Endothelial cell of umbilical vein (primary cell): ENCODE measurements at regions not wholly inside any gene's neighbourhood (a gene's known extent, or its start where the extent isn't known, plus 50 kb on each side); places are given as distances from the start of the nearest gene placed in this dataset.

ENCODE experiments used
- BruUV-seq: library from RNA; stranded (reverse); fragments of 400-500 nt; replicated peaks from 2 replicates; lab custom pipeline; 2021; lab: Mats Ljungman, UMichigan
- CTCF ChIA-PET: fragments of 300-600, 350-600 bp; sonication (Branson Sonifier 250); formaldehyde crosslinking; loops from one replicate; lab custom pipeline; 2021; ENCODE audit warnings: antibody characterized with exemption, inconsistent platforms; lab: Charles Lee
- POLR2A ChIA-PET: fragments of 300-600, 350-600 bp; sonication (Branson Sonifier 250); formaldehyde crosslinking; loops from one replicate; lab custom pipeline; 2021; ENCODE audit warnings: antibody characterized with exemption, inconsistent platforms; lab: Charles Lee
- DNase-seq: peaks from one replicate; pipeline ENCODE4 v3.0.0-alpha.2; 2011; ENCODE audit warnings: low read depth, low spot score
- FAIRE-seq: peaks from 2 replicates; lab custom pipeline; 2011; peaks lifted over from hg19 to GRCh38; lab: Jason Lieb, UNC
- H2AFZ ChIP-seq: 2 replicates; pipeline ENCODE4 v1.6.0; 2012; ENCODE audit warnings: low read depth, low read length, control low read depth, inconsistent platforms
- H3K27ac ChIP-seq: 2 replicates; pipeline ENCODE4 v1.5.1; 2011; ENCODE audit warnings: low read depth, mild to moderate bottlenecking, control low read depth, low read length, moderate library complexity; ENCODE audit not compliant: insufficient read depth
- H3K27me3 ChIP-seq, 2 experiments: 2 replicates each; pipeline versions ENCODE4 v1.6.0 to v1.6.1; 2011; ENCODE audit warnings: low read length in 2 of 2, mixed read lengths in 1 of 2; ENCODE audit not compliant: control insufficient read depth in 2 of 2, insufficient read depth in 2 of 2
- H3K36me3 ChIP-seq, 2 experiments: 2 replicates in 1 of 2; 3 replicates in 1 of 2; pipeline ENCODE4 v1.5.1; 2011; ENCODE audit warnings: low read length in 2 of 2, mild to moderate bottlenecking in 1 of 2, moderate library complexity in 1 of 2; ENCODE audit not compliant: control insufficient read depth in 2 of 2, insufficient read depth in 2 of 2; ENCODE audit errors: extremely low read depth in 1 of 2
- H3K4me1 ChIP-seq: 3 replicates; pipeline ENCODE4 v1.5.1; 2011; ENCODE audit warnings: mild to moderate bottlenecking, low read length; ENCODE audit not compliant: control insufficient read depth, insufficient read depth; ENCODE audit errors: extremely low read depth
- H3K4me2 ChIP-seq: 2 replicates; pipeline ENCODE4 v1.6.1; 2011; ENCODE audit warnings: low read length, control low read depth, mixed read lengths; ENCODE audit not compliant: insufficient read depth
- H3K4me3 ChIP-seq, 3 experiments: fragments of 200-600 bp in 1 of 3; sonication (generic), shearing (Covaris generic) in 1 of 3; replicated peaks in 1 of 3; 2 replicates each; pipeline ENCODE4 v1.5.1; 2011 to 2016; ENCODE audit warnings: control low read depth in 3 of 3, low read length in 3 of 3, mild to moderate bottlenecking in 2 of 3, inconsistent platforms in 1 of 3, low read depth in 1 of 3, moderate library complexity in 1 of 3; ENCODE audit not compliant: insufficient read depth in 1 of 3
- H3K79me2 ChIP-seq: 2 replicates; pipeline ENCODE4 v1.6.0; 2012; ENCODE audit warnings: low read length, inconsistent platforms; ENCODE audit not compliant: control insufficient read depth, insufficient read depth
- H3K9ac ChIP-seq: replicated peaks from 2 replicates; pipeline ENCODE3; 2011; ENCODE audit warnings: low read length, control low read depth; ENCODE audit not compliant: insufficient read depth; ENCODE audit errors: extremely low read depth
- H3K9me1 ChIP-seq: replicated peaks from 3 replicates; pipeline ENCODE4 v1.6.0; 2011; ENCODE audit warnings: mild to moderate bottlenecking, low read length; ENCODE audit not compliant: control insufficient read depth, insufficient read depth; ENCODE audit errors: extremely low read depth
- H3K9me3 ChIP-seq: replicated peaks from 2 replicates; pipeline ENCODE4 v1.5.1; 2012; ENCODE audit warnings: low read length, inconsistent platforms; ENCODE audit not compliant: control insufficient read depth, insufficient read depth
- H4K20me1 ChIP-seq: replicated peaks from 2 replicates; pipeline ENCODE3; 2011; ENCODE audit warnings: mild to moderate bottlenecking, low read length; ENCODE audit not compliant: control insufficient read depth, insufficient read depth; ENCODE audit errors: extremely low read depth
- CTCF ChIP-seq, 2 donors: IDR thresholded peaks; 1 replicate in 1 of 2; 2 replicates in 1 of 2; pipeline ENCODE4 v1.5.1; 2011; ENCODE audit warnings: low read length in 2 of 2, mild to moderate bottlenecking in 2 of 2, moderate library complexity in 2 of 2, control low read depth in 1 of 2, inconsistent platforms in 1 of 2, low read depth in 1 of 2; ENCODE audit not compliant: insufficient read depth in 1 of 2; ENCODE audit errors: extremely low read depth in 1 of 2
- EZH2 ChIP-seq: IDR thresholded peaks from 2 replicates; pipeline ENCODE4 v1.6.1; 2012; ENCODE audit warnings: borderline replicate concordance, low read depth, mild to moderate bottlenecking, moderate library complexity, low read length, inconsistent platforms; ENCODE audit not compliant: severe bottlenecking
- FOS ChIP-seq: IDR thresholded peaks from 2 replicates; pipeline ENCODE4 v1.6.1; 2011; ENCODE audit warnings: mild to moderate bottlenecking, low read length, moderate library complexity, borderline replicate concordance; ENCODE audit not compliant: insufficient read depth
- GATA2 ChIP-seq: IDR thresholded peaks from 2 replicates; pipeline ENCODE4 v1.7.0; 2011; ENCODE audit warnings: low read depth, mild to moderate bottlenecking, moderate library complexity, mixed read lengths, low read length; ENCODE audit not compliant: insufficient read length, insufficient read depth
- JUN ChIP-seq: IDR thresholded peaks from 2 replicates; pipeline ENCODE4 v1.6.1; 2011; ENCODE audit warnings: borderline replicate concordance, low read depth; ENCODE audit not compliant: insufficient read length, insufficient read depth
- MAX ChIP-seq: IDR thresholded peaks from 2 replicates; pipeline ENCODE4 v1.6.1; 2011; ENCODE audit not compliant: insufficient read depth, insufficient read length
- MYC ChIP-seq: IDR thresholded peaks from one replicate; pipeline ENCODE4 v1.6.1; 2011; ENCODE audit warnings: mild to moderate bottlenecking, low read depth, low read length
- POLR2A ChIP-seq: IDR thresholded peaks from 2 replicates; pipeline ENCODE4 v1.6.1; 2012; ENCODE audit warnings: low read depth, mild to moderate bottlenecking, control low read depth, low read length
- POLR2AphosphoS5 ChIP-seq: IDR thresholded peaks from 2 replicates; pipeline ENCODE4 v1.6.1; 2012; ENCODE audit warnings: low read depth, mild to moderate bottlenecking, control low read depth, low read length, moderate library complexity; ENCODE audit not compliant: insufficient read depth
- dilution Hi-C: fragments of 300-500 bp; cut with MboI; formaldehyde crosslinking; loops from one replicate; pipeline ENCODE4 v1.15.0; 2019; ENCODE audit warnings: low sequenced_read_pairs; ENCODE audit not compliant: extremely low pct_ligation_motif_present
- intact Hi-C: fragments of 100-400 bp; cut with micrococcal nuclease; formaldehyde crosslinking; loops from one replicate; pipeline ENCODE4 v1.10.0; 2022

- BruUV-seq: no TSS peak
- Histone ChIP-seq H3K4me1 (no peaks in the 10 kb centered on the region), H2AFZ (no peak overlapping the region), H3K4me3 (no peak overlapping the region), H4K20me1 (no peaks in the 10 kb centered on the region), H3K9me3 (no peaks in the 10 kb centered on the region), H3K9me1 (no peaks in the 10 kb centered on the region), H3K79me2 (no peaks in the 10 kb centered on the region), H3K27ac (no peak overlapping the region), H3K9ac (no peak overlapping the region), H3K27me3 (no peaks in the 10 kb centered on the region), H3K4me2 (no peak overlapping the region), H3K36me3 (no peaks in the 10 kb centered on the region)
- CTCF ChIA-PET: interaction anchor here (1.1 to 1.9 kb wide), 2 partner anchors 8 to 329 kb away, joined by 4 to 6 read pairs; no protein-coding TSS in a partner anchor
- dilution Hi-C loops: no loop called here
- no peak for TF ChIP-seq MAX
- TF ChIP-seq POLR2AphosphoS5: no peak
- TF ChIP-seq JUN: no peak
- TF ChIP-seq GATA2: no peak
- no peak for TF ChIP-seq FOS
- no peak for TF ChIP-seq EZH2
- TF ChIP-seq MYC: no peak
- no peak for FAIRE-seq
- no peak for DNase-seq
- intact Hi-C loops: no loop called here
- POLR2A ChIA-PET: no interaction called here
These were observed 181.8 kb upstream of the PARD3B start for GRCh38 chr2:204363513-204363912.

GRCh38 chr2:204364860-204365535, 180.3 kb upstream of the PARD3B start:
- H4K20me1 ChIP-seq: no peaks in the 10 kb centered on the region
- FAIRE-seq (no peak), DNase-seq (no peak)
- no peaks in the 10 kb centered on the region for H3K27me3 ChIP-seq
- no peak overlapping the region for H3K27ac ChIP-seq
- no peak overlapping the region for H3K4me2 ChIP-seq
- H3K36me3 ChIP-seq: no peaks in the 10 kb centered on the region
- ChIA-PET CTCF (no interaction called here), POLR2A (no interaction called here)
- H3K4me1 ChIP-seq: no peaks in the 10 kb centered on the region
- no peaks in the 10 kb centered on the region for H3K9me1 ChIP-seq
- intact Hi-C loops (no loop called here), dilution Hi-C loops (no loop called here)
- BruUV-seq: no TSS peak
- no peaks in the 10 kb centered on the region for H3K9me3 ChIP-seq
- no peak overlapping the region for H2AFZ ChIP-seq
- H3K9ac ChIP-seq: no peak overlapping the region
- no peaks in the 10 kb centered on the region for H3K79me2 ChIP-seq
- no peak overlapping the region for H3K4me3 ChIP-seq
- TF ChIP-seq GATA2 (no peak), FOS (no peak), MYC (no peak), EZH2 (no peak), CTCF (IDR thresholded peaks at IDR 0.05; ENCODE audit: extremely low read depth in 1 of 2, insufficient read depth in 1 of 2, low read depth in 1 of 2, low read length in 2 of 2) (no peak), POLR2AphosphoS5 (no peak), JUN (no peak), POLR2A (no peak), MAX (no peak)
